K562 (cell line): ENCODE measurements at regions not wholly inside any gene's neighbourhood (a gene's known extent, or its start where the extent isn't known, plus 50 kb on each side); places are given as distances from the start of the nearest gene placed in this dataset.

Experiments used
- CBX8 ChIP-seq: fragments of 200-600 bp; sonication (generic); IDR thresholded peaks from 2 replicates; pipeline ENCODE4 v1.6.1; 2012; ENCODE audit warnings: borderline replicate concordance, mixed run types, low read depth, mild to moderate bottlenecking, moderate library complexity, mixed read lengths, low read length, control low read depth, inconsistent platforms; ENCODE audit not compliant: poor library complexity, severe bottlenecking; ENCODE audit errors: extremely low read depth
- FOXA1 ChIP-seq: fragments of 450-650 bp; IDR thresholded peaks from 2 replicates; pipeline ENCODE4 v1.6.1; 2016; ENCODE audit warnings: mild to moderate bottlenecking, borderline replicate concordance
- FOXK2 ChIP-seq, 2 experiments: fragments of 450-650 bp; IDR thresholded peaks in 1 of 2; conservative IDR thresholded peaks in 1 of 2; 2 replicates each; pipeline ENCODE4 v1.6.1; 2016; ENCODE audit warnings: low read depth in 2 of 2, mild to moderate bottlenecking in 1 of 2
- GATA2 ChIP-seq: sonication (generic); formaldehyde crosslinking; IDR thresholded peaks from 2 replicates; pipeline ENCODE4 v1.4.0; 2020; ENCODE audit warnings: mild to moderate bottlenecking, missing genetic modification reagents
- MYC ChIP-seq, 2 experiments: fragments of 250-450 bp in 1 of 2; sonication (Bioruptor Pico) in 1 of 2; IDR thresholded peaks; 2 replicates each; pipeline versions ENCODE4 v1.5.1 to v1.6.1; 2012 to 2021; ENCODE audit warnings: low read depth in 2 of 2, borderline replicate concordance in 1 of 2, improper control_type of control experiment in 1 of 2, low read length in 1 of 2, mild to moderate bottlenecking in 1 of 2, moderate library complexity in 1 of 2
- NR2C1 ChIP-seq, 2 experiments: fragments of 450-650 bp; IDR thresholded peaks; 2 replicates each; pipeline ENCODE4 v1.6.1; 2017; ENCODE audit warnings: mild to moderate bottlenecking in 2 of 2, antibody characterized with exemption in 1 of 2, inconsistent platforms in 1 of 2, missing compliant biosample characterization in 1 of 2, missing genetic modification characterization in 1 of 2
- SIN3B ChIP-seq: fragments of 450-650 bp; IDR thresholded peaks from 2 replicates; pipeline ENCODE4 v1.6.1; 2017; ENCODE audit warnings: low read depth, mild to moderate bottlenecking, moderate library complexity
- ZNF431 ChIP-seq: sonication (generic); formaldehyde crosslinking; IDR thresholded peaks from 2 replicates; pipeline ENCODE4 v1.8.0; 2022; ENCODE audit warnings: mild to moderate bottlenecking, missing genetic modification reagents
- TF ChIP-seq, protein P1 (sequence below): fragments of 450-650 bp; formaldehyde crosslinking; IDR thresholded peaks from 2 replicates; pipeline ENCODE4 v1.4.0; 2022; ENCODE audit warnings: missing genetic modification characterization

DNA sequence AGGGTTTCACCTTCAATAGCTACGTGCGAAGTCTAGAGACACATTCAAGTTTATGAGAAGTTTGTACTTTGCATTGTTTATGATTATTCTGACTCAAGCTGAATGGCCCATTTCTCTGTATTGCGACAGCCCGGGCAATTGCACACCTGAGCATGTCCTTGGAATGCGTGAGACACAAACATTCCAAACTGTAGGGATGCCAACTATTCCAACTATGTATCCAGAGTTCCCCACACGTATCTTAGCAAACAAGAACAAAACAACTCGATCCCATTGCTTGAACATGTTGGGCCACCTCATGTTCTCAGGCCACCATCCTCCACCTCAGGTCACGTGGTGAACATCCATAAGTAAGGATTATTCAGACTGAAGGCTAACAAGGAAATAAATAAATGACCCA, 51.4 kb upstream of the EGFR start:
- TF ChIP-seq, protein P1, sequence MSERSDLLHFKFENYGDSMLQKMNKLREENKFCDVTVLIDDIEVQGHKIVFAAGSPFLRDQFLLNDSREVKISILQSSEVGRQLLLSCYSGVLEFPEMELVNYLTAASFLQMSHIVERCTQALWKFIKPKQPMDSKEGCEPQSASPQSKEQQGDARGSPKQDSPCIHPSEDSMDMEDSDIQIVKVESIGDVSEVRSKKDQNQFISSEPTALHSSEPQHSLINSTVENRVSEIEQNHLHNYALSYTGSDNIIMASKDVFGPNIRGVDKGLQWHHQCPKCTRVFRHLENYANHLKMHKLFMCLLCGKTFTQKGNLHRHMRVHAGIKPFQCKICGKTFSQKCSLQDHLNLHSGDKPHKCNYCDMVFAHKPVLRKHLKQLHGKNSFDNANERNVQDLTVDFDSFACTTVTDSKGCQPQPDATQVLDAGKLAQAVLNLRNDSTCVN (CRISPR knock-in tag): no peak
- no peak for TF ChIP-seq SIN3B
- TF ChIP-seq NR2C1 (IDR thresholded peaks at IDR 0.05): no peak
- TF ChIP-seq NR2C1 (tag; IDR thresholded peaks at IDR 0.05): no peak
- TF ChIP-seq FOXK2 (conservative IDR thresholded peaks at IDR 0.05 in 1 of 2, IDR thresholded peaks at IDR 0.05 in 1 of 2; ENCODE audit: low read depth in 2 of 2): no peak
- TF ChIP-seq ZNF431: no peak
- no peak for TF ChIP-seq GATA2 (CRISPR knock-in tag)
- TF ChIP-seq FOXA1: no peak
- TF ChIP-seq CBX8: no peak
- TF ChIP-seq MYC (IDR thresholded peaks at IDR 0.05; ENCODE audit: low read depth, low read length): no peak
- no peak for TF ChIP-seq MYC (CRISPR knock-in tag; IDR thresholded peaks at IDR 0.05; ENCODE audit: borderline replicate concordance, low read depth)
